GM12873 (cell line): ENCODE measurements at regions not wholly inside any gene's neighbourhood (a gene's known extent, or its start where the extent isn't known, plus 50 kb on each side); places are given as distances from the start of the nearest gene placed in this dataset.

Source experiments
- TF ChIP-seq, protein P1 (sequence below): IDR thresholded peaks from 2 replicates; pipeline ENCODE4 v1.5.1; 2012; ENCODE audit warnings: low read depth, mild to moderate bottlenecking, moderate library complexity, low read length, control low read depth; ENCODE audit not compliant: insufficient read depth; ENCODE audit errors: missing control alignments

DNA sequence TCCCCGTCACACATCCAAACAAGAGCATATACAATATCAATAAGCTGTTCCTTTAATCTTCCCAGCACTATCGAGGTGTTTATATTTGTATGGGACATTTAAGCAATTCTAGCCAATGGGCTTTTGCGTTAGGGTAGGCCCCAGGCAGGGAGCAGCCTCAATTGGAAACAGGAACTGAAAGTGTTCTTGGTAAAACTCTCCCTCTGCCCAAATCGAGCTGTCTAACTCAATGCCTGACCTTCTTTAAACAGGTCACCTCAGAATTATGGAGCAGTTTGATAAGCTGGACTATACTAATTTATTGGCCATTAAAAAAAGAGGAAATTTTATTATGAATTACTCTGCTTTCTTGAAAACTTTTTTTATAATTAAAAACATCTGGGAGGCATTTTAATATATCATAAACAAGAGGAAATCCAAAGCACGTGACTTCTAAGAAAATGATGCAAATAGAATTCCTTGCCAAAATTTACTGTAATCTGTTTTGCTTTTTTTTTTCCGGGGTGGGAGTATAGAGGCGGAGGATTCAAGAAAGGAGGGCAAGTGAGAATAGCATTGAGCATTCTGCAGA, 498.1 kb downstream of the LMO4 start:
- TF ChIP-seq, protein P1, sequence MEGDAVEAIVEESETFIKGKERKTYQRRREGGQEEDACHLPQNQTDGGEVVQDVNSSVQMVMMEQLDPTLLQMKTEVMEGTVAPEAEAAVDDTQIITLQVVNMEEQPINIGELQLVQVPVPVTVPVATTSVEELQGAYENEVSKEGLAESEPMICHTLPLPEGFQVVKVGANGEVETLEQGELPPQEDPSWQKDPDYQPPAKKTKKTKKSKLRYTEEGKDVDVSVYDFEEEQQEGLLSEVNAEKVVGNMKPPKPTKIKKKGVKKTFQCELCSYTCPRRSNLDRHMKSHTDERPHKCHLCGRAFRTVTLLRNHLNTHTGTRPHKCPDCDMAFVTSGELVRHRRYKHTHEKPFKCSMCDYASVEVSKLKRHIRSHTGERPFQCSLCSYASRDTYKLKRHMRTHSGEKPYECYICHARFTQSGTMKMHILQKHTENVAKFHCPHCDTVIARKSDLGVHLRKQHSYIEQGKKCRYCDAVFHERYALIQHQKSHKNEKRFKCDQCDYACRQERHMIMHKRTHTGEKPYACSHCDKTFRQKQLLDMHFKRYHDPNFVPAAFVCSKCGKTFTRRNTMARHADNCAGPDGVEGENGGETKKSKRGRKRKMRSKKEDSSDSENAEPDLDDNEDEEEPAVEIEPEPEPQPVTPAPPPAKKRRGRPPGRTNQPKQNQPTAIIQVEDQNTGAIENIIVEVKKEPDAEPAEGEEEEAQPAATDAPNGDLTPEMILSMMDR = no peak

DNA sequence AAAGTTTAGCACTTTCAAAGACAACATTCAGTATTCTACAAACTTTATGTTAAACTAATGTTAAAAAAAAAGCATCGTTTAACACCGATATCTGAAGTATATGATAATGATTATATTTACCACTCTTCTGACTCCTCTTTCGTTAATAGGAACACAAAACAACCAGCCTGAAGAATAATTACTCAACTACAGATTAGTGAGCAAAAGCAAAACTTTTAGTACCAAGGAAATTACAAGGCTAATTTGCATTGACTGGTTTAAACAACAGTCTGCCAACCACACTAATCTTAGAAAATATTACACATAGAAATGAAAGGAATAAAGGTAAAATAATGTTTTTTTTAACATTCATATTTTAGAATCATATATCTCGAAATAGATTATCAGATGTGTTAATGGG, 500.7 kb downstream of the LMO4 start:
- TF ChIP-seq, protein P1 = no peak

DNA sequence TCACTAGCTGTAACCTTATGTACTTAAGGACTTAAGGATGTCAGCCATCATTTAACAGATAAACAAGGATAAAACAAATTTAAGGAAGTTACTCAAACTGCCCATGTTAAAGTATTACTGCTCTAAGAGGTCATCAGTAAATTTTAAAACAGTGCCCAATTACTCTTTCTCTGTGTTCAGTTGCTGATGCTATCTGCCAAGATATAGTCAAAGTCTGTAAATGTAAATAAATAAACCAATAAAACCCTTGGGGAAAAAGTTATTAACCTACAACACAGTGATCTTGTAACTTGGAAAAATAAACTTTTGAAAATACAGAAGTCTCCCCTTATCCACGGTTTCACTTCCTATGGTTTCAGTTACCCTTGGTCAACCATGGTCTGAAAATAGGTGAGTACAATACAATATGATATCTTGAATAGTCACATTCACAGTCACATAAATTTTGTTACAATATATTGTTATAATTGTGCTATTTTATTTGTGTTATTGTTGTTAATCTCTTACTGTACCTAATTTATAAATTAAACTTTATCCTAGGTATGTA, 501.8 kb downstream of the LMO4 start:
- TF ChIP-seq, protein P1 = no peak

DNA sequence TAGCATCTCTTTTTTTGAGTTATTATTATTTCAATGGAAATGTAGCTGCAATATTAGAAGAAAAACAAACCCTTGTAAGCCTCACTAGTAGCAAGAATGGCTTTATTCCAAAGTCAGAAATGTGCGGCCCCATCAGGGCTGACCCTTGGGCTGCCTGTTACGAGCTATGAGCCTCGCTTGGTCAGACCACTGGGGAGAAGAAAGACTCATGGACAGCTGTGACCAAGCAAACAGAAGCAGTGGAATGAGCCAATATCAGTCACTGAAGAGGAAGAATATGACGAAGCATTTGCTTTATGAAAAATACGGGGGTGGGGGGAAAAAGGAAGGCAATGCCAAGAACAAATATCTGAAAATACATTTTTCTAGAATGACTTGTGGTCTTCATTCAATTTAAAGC, 504.5 kb downstream of the LMO4 start:
- TF ChIP-seq, protein P1 = no peak

DNA sequence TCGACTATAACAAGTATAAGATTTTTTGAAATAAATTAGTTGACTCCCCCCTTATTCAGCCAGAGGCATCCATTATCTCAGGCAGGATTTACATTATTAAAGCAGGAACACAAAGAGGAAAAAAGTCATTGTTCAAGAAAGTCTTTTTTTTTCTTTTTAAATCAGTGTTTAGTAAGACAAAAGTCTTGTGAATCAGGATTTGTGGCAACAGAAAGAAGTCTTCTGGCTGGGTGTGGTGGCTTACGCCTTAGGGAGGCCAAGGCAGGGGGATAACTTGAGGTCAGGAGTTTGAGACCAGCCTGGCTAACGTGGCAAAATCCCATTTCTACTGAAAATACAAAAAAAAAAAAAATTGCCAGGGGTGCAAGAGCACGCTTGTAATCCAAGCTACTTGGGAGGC, 505.5 kb downstream of the LMO4 start:
- TF ChIP-seq, protein P1 = no peak

DNA sequence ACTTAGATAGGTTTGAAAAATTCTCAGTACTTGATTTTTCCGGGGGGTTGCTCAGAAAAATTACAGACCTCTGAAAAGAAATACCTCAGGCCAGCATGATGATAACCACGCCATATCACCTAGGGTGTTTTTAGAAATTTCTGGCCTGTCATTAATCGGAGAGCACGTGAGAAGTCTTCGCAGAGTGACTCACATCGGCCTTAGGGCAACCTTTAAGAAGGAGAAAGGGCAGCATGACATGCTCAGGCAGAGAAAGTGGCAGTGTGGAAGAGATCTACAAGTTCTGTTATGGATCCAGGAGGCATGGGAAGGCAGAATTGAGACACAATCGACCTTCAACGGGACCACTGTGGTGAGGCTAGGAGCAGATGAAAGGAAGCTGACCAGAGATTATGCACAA, 506.3 kb downstream of the LMO4 start:
- TF ChIP-seq, protein P1 = no peak

DNA sequence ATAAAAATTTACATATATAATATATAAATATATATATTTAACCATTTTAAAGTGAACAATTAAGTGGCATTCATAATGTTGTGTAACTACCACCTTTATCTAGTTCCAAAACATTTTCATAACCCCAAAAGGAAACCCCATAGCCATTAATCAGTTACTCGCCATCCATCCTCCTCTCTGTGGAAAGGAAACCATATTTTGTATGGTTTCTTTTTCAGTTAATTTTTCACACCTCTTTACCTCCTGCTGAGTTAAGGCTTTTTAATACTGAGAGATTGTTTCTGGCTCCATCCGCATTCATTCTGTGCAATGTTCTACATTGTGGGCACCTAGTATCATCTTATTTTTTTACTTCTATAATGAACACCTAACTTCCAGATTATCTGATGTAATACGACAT, 512.1 kb downstream of the LMO4 start:
- TF ChIP-seq, protein P1 = no peak
